Stimulated activated CD8-positive, alpha-beta memory T cell treated with anti-CD3 and anti-CD28 coated beads, Interleukin-7, amount 100 ng/mL, for 24 hours (primary cell): ENCODE measurements at regions not wholly inside any gene's neighbourhood (a gene's known extent, or its start where the extent isn't known, plus 50 kb on each side); places are given as distances from the start of the nearest gene placed in this dataset.
"Not testable (repeated sequence)": the region's sequence is repeated elsewhere in the genome, so short reads cannot be mapped to it uniquely, and the experiment has no call there.

Source experiments
- DNase-seq: peaks from one replicate; pipeline ENCODE4 v3.0.0-alpha.2; 2020; ENCODE audit warnings: low read depth

DNA sequence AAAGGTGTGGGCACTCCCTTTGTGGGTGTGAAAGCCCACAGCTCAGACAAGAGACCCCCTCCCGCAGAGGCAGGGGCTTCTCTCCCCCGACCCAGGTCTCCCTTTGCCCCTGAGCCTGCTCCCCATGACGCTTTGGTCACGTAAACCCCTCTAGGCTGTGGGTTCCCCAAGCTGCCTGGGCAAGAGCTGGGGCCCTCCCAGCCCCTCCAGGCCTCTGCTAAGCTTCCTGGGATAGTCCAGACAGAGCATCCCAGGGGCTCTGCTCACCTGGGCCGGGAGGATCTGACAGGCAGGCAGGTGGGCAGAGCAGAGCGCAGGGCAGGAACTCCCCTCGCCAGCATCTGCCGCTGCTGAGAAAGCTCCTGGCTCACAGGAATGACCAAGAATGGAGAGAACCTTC is 177.3 kb downstream of the BANP start:
- DNase-seq, result no peak

DNA sequence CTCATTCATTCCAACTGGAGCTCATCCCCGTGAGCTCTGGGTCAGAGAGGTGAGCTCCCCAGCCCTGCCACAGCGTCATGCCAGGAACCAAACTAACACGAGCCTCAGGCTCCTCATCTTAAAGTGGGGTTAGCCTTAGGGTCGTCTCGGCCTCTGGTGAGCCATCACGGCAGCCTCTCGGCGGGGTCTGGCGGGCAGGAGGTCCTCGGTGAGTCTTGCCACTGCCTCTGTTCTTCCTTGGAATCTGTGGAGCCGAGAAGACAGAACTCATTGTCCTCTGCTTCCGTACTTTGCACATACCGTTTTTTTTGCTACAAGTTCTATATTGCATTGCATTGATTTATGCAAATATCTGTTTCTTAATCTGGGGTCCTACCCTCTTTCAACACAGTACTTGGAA is 177.9 kb downstream of the BANP start:
- not testable (repeated sequence) for DNase-seq

DNA sequence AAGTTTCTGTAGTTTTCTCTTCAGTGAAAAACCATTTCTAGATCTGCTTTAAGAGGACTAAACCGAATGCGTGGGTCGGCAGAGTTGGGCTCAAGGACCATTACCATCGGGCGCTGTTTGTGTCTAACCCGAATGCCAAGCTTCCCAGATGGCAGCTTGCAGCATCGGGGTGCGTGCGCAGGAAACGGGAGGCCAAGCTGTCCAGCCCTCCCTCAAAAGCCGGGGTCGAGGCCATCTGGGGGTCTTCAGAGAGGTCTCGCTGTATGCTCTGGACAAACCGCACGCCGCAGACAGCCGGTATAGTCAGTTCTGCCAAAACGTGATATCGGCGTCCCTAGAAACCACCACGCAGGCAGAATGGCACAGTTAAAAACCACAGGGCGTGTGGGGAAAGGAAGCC is 178.8 kb downstream of the BANP start:
- no peak for DNase-seq

DNA sequence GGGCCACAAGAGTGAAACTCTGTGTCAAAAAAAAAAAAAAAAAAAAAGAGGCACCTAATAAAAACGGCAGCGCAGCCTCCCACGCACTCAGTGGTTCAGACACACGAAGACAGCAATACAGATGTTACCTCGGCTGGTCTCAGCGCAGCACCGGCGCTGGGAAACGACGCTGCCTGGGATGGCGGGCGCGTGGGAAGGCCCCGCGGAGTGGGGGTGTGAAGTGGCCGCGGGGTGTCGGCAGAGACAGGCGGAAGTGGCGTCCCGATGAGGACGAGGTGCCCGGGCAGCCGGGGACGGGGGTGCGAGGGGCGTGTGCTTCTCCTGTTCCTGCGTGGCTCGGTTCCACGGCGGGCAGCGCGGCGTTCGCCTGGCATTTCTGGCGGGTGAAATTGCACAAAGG is 179.4 kb downstream of the BANP start:
- no peak for DNase-seq

DNA sequence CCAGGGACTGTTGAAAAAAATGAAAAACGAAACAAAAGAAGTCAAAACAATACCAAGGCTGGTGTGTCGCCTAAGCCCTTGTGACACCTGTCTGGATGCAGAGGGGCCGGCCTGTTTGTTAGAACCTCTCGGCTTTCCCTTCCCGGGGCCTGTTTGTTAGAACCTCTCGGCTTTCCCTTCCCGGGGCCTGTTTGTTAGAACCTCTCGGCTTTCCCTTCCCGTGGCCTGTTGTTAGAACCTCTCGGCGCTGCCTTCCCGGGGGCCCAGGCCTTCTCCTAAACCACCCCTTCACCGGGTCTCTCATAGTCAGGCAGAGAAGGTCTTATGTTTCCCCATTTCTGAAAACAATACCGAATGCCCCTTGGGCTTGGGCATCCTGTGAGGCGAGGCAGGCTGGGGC is 180.0 kb downstream of the BANP start:
- no peak for DNase-seq

DNA sequence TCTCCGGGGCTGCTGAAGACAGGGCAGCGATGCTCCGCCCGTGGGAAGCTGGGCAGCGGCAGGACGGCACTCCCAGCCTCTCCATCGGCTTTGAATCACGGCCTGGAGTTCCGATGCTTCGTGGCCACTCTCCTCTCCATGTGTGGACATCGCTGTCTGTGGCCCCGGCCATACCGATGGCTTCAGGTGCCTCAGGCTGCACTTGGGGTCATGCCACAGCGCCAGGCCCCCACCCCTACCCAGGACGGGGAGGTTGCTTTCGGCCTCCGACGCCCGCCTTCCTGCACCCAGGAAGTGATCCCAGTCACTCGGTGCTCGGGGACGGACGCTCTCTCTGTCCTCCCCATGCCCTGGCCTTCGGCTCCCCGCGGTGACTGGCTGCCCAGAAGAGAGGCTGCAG is 180.7 kb downstream of the BANP start:
- DNase-seq, result no peak

DNA sequence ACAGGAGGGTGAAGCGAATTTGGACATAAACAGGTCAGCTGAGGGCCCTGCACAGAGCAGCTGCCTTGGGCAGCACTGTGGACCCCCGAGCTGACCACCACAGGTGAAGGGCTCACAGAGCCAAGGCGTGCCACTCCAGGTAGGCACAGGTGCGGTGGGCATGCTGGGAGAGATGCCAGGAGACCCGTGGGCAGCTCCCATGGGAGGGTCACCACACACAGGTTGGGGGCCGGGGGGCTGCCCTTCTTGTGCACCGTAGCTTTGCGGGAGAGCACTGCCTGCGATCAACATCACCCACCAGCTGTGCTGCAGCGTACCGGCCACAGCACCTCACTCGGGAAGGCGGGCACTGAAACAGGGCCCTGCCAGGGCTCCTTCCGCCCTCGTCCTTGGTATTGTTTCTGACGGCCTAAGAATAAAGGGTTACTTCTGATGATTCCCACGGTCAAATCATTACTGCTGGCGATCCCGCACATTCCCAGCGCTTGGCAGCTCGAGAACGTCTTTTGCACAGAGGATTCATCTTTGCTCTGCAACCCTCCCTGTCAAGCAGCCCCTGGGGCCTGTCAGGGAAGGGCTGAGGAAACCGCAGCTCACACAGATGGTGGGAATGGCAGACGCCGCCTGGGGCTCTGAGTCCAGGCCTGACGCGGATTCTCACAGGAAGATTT is 181.7 kb downstream of the BANP start:
- DNase-seq, result no peak

DNA sequence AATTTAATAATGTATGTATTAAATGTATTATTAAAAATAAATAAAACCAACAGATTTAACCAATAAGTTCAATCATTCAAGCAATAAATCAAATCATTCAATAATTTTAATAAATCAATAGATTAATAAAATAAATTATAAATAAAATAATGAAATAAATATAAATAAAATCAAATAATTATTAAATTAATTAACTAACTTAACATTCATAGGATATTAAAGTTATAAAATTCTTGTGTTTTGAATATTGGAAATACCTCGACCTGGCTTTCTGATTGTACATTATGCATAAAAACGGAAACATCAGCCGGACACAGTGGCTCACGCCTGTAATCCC is 182.2 kb downstream of the BANP start:
- no peak for DNase-seq

DNA sequence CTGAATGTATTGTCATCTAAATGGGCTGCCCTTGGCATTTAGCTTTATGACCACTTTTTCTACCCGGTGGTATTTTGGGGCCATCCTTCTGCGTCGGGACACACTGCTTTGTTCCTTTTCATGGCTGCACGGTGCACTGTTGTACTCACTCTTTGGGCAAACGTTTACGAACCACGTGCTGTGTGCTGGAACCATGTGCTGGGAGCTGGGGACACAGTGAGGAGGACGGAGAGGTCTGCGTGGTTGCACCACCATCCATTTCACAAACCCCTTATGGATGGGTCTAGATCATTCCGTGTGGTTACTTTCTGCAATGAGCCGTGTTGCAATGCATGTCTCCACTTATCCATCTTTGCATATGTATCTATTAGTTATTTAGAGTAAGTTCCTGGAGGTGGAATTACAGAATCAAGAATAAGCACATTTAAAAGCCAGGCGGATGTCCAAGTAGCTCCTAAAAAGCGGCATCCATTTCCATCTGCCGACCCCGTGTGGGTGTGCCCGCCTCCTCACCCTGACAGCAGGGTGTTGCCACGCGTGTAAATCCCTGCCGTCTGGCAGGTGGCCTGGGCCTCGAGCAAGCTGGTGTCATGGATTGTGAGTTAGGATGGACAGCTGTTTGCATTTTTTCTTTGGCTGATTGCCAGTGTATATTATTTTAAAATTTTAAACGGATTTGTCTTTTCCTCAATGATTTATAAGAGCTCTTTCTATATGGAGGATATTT is 183.1 kb downstream of the BANP start:
- DNase-seq, result not testable (repeated sequence)

DNA sequence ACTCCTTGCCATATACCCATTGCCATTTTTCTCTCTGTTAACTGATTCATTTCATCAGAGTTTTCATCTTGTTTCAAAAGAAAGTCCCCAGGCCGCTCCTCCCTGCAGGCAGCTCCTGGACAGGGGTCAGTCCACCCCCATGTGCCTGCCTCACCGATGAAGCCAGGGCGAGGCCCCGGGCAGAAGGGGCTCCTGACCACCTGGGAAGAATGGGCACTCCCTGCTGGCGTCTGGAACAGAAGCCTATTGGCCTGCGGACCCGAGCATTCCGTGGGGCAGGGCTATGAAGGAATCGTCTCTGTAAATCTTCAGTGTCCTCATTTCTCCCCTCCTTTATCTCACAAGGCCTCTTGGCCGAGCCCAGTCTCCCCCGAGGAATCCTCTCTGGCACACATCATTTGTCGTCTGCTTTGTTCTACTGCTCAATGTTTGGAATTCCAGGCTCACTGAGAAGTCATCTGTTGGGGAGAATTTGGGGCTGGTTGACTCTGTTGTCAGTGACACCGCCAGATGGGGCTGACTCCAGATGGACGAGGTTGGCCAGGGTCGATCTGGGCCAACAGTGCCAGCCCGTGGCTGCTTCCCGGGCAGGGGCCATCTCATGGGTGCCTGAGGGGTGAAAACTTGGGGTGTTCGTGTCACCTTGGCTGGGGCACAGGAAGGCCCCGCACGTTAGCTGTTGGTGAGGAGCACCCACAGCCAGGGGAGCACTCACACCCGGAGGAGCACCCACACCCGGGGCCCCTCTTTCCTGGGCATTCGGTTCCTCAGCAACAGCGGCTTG is 183.9 kb downstream of the BANP start:
- DNase-seq, result not testable (repeated sequence)

DNA sequence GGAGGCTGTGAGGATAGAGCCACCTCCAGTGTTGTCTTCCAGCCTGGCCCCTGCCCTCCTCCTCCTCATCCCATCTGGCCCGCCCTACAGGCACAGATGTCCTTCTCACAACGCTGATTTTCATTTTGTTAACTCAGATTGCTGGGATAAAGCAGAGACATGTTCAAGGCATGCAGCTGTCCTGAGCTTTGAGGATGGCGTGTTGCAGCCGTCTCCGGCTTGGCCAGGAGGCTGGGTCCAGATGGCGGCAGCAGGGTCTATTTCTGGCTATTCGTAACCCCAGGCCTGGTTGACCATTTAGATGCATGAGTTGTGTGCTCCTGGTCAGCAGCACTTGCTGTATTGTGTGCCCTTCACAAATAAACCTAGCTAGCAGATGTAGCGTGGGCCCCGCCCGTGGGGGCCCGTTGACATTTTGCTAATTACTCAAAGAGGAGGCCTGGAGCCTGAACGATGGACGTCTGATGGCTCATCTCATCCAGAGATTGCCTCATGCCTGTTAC is 185.0 kb downstream of the BANP start:
- DNase-seq, result not testable (repeated sequence)

DNA sequence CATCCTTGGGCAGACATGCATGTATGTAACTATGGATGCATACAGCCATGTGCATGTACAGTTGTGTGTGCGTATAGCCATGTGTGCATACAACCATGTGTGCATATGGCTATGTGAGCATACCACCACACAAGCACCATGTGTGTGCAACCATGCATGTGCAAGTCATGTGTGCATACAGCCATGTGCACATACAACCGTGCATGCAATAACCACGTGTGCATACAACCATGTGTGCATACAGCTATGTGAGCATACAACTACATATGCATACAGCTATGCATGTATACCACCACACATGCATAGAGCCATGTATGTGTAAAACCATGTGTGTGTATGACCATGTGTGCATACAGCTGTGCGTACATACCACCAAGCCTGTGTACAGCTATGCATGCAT is 185.7 kb downstream of the BANP start:
- not testable (repeated sequence) for DNase-seq

DNA sequence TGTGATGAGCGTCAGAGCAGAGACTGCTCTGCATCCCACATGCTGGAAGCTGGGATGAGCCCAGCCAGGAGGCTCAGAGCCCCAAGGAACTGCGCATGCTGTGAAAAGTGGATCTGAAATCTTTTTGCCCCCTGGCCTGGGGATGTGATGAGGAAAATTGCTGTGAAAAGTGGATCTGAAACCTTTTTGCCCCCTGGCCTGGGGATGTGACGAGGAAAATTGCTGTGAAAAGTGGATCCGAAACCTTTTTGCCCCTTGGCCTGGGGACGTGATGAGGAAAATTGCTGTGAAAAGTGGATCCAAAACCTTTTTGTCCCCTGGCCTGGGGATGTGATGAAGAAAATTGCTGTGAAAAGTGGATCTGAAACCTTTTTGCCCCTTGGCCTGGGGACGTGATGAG is 187.9 kb downstream of the BANP start:
- DNase-seq, result not testable (repeated sequence)

DNA sequence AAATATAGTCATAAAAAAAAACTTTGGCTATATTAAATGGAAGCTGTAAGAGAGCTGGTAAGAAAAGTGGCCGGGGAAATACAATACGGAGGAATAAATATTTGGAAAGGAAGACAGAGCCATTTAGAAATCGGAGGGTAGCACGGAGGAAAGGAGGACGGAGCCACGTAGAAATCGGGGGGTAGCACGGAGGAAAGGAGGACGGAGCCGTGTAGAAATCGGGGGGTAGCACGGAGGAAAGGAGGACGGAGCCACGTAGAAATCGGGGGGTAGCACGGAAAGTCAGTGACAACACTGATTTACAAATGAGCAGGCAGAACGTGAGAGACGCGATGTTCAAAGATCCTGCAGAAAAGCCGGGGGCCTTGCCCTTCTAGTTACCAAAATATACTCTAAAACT is 189.0 kb downstream of the BANP start:
- not testable (repeated sequence) for DNase-seq

DNA sequence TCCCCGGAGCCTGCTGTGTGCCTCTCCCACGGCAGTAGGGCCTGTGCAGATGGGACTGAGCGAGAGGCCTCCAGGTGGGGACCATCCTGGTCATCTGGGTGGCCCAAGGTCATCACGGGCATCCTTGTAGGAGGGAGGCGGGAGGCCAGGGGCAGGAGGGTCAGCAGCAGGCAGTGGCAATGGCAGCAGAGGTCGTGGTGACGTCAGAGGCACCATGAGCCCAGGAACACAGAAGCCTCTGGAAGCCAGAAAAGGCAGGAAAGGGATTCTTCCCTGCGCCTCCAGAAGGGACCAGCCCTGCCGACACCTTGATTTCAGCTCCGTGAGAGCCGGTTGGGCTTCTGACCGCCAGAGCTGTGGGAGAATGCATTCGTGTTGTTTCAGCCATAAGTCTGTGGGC is 190.3 kb downstream of the BANP start:
- DNase-seq, result no peak

DNA sequence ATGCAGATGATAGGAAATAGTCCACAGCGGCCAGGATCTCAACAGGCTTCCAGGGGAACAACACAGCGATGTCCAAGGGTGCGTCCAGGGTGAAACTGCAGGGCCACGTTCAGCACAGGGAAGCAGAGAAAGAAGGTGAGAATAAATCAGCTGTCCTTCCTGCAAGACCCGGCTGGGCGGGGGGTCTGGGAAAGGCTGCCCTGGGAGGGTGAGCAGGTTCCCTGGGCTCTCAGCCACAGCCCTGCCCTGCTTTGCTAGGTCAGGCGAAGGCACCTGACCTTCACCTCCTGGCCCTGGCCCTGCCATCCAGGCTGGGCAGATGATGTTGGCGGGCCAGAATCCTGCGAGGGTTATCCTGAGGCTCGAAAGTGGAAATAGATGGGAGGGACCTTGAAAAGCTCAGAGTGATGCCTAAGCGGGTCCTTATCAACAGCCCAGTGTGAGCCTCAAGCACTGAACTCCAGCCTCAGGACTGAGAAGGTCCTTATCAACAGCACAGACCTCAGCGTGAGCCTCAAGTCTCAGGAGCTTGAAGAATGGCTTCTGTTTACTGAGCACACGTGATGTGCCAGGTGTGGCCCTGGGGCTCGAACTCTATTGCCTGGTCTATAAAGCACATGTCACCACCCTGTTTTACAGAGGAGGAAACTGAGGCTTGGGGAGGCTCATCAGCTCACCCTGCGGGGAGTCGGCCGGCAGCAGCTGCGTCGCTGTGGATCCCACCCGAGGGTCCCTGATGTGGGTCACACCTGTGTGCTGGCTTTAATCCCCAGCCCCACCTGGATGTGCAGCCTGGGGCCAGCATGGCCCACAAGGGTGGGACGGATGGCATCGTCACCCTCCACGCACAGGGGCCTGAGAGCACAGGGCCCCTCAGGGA is 191.1 kb downstream of the BANP start:
- not testable (repeated sequence) for DNase-seq

DNA sequence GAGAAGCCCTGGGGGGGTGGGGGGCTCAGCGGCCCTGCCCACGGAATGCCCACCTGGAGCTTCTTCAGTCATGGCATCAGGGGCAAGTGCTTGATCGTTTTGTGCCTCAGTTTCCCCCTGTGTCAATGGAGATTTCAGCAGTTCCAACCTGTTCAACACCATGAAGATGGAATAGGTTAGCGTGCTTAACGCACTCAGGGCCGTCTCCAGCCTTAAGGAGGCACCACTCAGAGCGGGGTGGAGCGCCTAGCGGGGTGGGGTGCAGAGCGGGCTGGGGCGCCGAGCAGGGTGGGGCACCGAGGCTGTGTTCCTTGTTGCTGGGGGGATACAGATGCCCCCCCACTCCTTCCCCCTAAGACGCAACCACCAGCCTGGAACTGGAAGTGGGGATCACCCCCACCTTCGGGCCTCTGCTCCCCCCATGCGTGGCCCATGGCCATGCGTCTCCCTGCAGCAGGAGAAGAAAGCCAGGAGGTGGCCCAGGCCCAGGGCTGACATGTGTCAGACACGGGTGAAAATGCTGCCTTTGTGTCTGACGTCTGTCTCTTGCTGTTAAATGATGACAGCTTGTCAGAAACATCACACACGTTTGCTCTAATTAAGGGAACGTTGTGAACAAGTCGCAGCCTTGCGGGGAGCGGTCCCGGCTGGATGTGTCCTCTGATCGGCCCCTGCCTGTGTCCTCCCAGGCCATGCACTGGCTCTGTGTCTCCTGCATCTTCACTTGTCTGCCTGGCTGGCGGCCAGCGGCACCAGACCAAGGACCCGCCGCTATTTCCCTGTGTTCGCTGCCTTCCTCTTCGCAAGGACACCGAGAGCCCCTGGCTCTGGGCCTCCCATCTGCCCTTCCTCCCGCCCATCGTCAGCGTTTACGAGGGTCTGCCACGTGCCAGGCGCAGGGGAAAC is 192.1 kb downstream of the BANP start:
- DNase-seq, result not testable (repeated sequence)

DNA sequence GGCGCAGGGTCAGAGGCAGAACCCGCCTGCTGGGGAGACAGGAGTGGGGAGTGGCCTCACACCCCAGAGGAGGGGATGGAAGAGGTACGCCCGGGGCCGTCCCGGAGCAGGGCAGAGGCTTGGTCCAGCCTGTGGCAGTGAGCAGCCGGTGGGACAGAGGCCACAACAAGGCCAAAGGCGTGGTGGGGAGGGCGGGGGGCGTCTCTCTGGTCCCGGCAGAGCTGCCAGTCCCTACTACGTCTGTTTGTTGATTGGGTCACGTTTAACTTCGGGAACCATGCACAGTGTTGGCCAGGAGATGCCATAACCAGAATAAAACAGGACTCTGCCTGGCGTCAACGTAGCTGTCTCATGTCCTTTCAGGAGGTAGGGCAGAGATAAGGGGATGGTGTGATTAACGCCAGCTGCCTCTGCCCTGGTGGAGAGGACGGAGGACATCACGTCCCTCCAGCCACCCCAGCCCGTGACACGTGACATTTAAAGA is 192.8 kb downstream of the BANP start:
- DNase-seq, result no peak

DNA sequence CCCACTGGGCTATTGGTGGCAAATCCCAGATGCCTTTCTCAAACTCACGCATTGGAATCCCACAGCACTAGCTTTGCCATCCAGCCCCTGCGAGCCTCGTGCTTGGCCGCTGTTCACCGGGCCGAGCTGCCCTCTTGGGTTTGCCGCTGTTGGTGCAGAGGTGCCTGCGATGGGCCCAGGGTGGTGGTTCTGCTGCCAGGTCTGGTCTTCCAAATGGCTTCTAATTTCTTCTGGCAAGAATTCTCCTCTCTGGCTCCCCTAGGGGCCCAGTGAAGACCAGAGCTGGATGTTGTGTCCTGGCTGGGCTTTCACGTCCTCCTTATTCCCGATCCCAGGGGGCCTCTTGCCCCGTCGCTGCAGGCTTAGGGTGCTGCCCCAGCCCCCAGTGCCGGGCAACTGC is 194.1 kb downstream of the BANP start:
- not testable (repeated sequence) for DNase-seq

DNA sequence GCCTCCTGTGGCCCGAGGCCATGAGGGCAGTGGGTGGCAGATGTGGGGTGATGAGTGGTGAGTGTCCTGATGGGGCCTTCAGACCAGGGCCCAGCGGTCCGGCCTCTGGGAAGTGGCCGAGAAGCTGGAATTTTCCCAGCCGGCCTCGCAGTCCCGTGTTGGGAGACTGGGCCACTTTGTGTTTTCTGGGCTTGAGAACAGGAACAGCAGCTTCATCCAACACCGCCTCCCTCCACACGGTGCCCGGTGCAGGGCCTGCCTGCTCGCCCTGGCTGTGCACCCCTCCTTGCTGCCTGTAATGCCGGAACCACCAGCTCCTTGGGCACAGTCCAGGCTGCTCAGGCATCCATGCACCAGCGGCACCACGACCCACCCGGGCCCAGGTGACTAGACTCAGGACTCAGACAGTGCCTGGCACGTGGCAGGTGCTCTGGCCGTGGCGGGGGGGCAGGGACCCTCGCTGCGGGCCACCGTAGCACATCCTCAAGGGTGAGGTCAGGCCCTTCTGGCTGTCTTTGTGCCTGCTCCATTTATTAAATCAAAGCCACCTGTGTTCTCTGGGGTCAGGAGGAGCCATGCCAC is 194.7 kb downstream of the BANP start:
- not testable (repeated sequence) for DNase-seq
